Stimulated activated CD4-positive, alpha-beta T cell treated with anti-CD3 and anti-CD28 coated beads, Interleukin-4, amount 100 ng/mL, for 1 hour (primary cell): ENCODE measurements at regions not wholly inside any gene's neighbourhood (a gene's known extent, or its start where the extent isn't known, plus 50 kb on each side); places are given as distances from the start of the nearest gene placed in this dataset.

Experiments
- DNase-seq: peaks from one replicate; pipeline ENCODE4 v3.0.0-alpha.2; 2020

DNA sequence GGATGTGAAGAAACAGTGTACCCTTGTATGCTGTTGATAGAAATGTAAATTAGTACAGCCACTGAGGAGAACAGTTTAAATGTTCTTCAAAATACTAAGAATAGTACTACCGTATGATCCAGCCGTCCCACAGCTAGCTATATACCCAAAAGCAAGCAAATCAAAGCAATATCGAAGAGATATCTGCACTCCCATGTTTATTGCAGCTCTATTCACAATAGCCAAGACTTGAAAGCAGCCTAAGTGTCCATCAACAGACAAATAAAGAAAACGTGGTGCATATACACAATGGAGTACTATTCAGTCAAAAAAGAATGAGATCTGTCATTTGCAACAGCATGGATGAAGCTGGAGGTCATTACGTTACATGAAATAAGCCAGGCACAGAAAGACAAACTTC, 88.5 kb upstream of the SLC38A4 start:
- DNase-seq, result no peak

DNA sequence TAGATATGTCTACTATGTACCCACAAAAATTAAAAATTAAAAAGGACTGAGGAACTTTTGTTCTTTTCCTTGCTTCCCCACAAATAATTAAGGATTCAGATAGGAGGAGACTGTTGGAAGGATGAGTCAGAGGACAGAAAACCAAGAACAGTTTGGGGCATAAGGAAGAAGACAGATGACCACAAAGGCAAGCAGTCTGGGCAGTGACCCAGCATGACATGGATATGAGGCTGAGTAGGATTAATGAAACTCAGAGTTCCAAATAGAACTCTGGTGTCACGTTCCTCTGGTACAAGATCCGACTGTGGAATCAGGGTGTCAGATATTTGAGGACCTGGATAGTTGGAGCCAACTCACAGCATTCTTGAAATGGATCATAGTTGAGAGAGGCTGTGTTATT, 89.3 kb upstream of the SLC38A4 start:
- DNase-seq, result no peak

DNA sequence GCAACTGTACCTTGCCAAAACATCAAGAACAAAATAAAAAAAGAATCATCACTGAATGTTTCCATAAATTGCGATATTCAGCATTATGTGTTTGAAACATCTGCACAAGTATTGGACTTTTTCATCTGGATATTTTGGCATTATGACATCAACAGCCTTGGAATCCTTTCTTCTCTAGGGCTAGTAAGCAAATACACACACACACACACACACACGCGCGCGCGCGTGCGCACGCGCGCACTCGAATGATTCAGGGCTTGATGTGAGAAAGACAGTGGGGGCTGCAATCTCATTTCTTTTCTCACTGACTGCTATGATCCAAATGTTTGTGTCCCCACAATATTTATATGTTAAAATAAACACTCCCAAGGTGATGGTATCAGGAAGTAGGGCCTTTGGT, 90.0 kb upstream of the SLC38A4 start:
- no peak for DNase-seq

DNA sequence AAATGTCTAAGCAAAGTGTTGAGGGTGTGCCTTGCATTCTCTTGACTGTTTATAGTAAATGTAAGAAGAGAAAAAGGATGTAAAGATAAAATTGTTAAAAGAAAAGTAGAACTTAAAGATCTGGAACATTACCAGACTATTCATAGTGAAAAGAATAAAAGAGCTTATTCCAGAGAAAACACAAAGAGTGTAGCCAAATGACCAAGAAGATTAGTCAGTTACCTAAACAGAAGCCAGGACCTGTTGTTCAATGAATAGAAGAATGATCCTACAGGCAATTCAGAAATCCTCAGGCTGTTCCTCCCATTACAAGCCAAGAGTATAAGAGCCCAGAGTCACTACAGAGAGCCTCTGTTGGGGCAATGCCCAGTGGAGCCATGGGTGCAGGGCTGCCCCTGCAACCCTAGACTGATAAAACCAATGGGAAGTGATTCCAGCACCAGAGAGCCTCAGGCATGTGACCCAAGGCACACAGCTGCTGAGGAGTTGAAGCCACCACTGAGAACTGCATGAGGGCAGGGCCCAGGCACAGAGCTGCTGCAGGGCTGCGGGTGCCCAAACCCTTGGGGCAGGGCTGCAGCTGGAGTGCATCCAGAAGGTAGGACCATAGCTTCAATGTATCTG, 91.1 kb upstream of the SLC38A4 start:
- no peak for DNase-seq

DNA sequence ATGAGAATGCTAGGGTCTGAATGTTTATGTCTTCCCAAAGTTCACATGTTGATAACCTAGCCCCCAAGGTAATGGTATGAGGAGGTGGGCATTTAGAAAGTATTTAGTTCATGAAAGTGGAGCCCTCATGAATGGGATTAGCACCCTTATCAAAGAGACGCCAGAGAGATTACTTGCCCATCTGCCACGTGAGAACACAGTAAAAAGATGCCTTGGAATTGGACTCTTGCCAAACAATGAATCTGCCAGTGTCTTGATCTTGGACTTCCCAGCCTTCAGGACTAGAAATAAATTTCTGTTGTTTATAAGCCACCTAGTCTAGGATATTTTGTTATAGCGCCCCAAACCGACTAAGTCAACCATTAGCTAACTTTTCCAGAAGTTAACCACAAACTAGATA, 92.0 kb upstream of the SLC38A4 start:
- no peak for DNase-seq

DNA sequence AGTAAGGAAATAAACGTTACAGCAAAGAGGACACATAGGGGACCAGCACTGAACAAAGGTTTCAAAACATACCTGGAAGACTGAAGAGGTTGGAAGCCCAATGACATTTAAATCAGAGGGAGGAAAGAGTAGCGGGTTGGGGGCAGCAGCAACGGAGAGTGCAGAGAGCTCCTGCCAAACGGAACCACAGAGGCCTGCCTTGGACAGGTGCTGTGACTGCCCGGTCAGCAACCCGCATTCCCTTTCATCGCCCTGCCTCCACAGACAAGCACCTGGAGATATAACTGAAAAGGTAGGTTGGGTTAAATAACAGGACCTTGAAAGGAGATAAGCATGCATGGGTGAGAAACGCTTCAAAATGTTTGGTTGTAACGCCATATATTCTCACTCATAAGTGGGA, 92.8 kb upstream of the SLC38A4 start:
- no peak for DNase-seq

DNA sequence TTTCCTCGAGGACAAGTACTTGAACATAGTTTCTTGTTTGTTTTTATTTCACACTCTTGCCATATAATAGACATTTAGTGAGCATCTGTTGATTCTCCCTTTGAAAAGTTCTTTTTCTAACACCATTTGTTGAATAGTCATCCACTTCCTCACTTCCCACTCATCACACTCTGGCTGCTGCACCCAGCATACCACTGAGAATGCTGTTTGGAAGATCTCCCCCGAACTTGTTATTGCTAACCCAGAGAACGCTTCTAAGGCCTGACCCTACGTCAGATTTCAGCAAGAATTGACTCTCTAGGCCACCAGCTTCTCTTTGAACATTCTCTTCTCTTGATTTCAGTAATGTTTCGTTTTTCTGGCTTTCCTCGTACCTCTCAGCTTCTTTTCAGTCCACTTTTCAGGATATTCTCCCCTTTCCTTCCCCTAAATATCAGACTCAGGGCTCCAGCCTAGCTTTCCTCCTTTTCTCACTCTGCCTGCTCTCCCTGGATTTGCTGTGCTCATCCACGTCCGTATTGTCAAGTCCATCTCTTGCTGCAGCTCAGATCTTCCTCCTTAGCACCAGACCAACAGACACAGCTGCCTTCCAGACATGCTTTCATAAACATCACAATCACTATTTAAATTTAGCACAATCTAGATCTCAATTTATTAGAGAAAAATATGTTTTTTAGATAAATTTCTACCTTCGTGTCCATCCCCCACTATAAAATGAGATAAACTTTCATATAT, 94.0 kb upstream of the SLC38A4 start:
- no peak for DNase-seq

DNA sequence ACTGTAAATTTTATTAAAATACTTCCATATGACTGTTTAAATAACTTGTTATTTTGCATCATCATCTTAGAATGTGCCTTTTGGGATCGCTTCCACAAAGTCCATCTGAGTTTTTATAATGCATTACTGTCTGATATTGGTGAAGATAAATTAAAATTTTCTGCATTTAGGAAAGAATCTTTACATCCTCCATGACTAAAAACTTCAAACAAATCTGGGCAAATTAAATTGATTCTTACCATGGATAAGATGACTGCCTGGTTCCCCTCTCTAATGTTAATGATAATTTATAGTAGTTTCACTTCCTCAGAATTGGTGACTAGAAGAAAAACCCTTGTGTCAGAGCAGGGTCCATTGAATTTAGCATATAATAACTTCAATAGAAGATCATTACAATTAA, 94.7 kb upstream of the SLC38A4 start:
- DNase-seq, result no peak

DNA sequence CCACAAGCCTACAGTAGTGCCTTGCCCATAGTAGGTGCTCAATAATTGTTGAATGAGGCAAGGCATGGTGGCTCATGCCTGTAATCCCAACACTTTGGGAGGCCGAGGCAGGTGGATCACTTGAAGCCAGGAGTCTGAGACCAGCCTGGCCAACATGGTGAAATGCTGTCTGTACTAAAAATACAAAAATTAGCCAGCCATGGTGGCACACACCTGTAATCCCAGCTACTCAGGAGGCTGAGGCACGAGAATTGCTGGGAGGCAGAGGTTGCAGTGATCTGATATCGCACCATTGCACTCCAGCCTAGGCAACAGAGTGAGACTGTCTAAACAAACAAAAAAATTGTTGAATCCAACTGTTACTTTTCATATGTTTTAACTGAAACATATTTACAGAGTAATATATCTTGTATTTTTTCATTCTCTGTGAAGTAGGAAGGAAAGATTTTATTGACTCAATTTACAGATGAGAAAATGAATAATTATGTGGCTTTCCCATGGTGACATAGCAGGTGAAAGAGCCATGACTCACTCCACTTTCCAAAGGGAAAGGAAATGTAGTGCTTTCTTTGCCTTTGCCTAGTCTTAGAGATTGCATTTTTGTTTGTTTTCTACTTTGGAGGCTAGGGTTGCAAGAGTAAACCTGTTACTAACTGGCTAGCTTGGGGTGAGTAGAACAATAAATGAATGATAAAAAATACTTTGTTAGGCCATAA, 95.4 kb upstream of the SLC38A4 start:
- no peak for DNase-seq

DNA sequence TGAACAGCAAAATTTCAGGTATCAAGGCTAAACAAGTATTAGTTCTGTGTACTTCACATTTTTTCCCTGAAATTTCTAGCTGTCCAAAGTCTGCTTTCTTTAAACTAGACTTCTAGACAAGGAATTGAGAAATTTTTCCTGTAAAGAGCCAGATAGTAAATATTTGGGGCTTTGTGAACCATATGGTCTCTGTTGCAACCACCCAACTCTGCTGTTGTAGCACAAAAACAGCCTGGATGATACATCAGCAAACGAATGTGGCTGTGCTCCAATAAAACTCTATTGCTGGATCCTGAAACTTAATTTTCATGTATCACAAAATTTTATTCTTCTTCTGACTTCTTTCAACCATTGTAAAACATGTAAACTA, 96.0 kb upstream of the SLC38A4 start:
- no peak for DNase-seq

DNA sequence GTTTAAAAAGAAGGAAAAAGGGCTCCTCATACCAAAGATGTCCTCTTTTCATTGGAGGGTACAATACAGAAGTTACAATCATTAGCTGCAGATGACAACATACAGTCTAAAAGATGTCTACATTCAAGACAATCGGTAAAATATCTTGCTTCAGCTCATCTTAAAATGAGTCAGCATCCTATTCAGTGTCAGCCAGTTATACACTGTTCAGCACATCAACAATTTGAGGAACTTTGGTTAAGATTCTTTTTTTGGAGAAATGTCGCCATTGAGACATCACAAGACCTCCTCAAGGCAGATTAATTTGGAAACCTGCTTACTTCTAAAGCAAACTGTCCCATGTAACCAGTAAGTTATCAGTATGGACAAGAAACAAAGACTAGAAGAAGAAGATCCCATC, 100.7 kb upstream of the SLC38A4 start:
- DNase-seq, result no peak

DNA sequence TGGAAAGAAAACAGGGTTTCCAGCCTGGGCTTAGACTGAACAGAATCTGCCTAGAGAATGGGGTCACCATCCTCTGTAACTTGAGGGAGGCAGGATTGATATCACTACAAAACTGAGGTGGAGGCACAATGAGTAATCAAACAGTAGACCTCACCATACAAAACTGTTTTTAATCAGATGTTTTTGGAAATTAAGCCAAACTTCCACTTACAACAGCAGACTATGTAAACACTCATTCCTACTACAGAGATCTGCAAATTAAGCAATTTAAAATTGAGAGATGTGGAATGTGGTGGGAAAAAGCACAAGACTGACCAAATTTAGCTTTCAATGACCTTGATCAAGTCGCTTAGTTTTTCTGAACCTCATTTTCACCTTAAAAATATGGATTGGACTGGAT, 104.3 kb upstream of the SLC38A4 start:
- no peak for DNase-seq

DNA sequence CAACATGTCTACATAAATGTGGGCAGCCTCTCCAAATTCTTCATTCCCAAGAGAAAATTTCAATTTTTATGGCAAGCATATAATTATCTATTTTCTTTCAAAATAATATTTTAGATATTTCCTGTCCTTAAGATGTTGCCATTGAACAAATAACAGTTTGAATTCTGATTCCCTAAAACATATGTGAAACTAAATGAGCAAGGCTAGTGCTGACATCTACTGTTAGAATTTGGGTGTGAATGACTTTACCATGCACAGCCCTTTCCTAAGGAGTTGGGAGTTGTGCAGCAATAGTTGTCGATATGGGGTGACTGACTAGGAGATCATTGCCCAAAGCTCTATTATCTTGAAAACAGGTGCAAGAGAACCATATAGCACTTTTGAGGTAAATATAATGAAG, 108.2 kb upstream of the SLC38A4 start:
- no peak for DNase-seq

DNA sequence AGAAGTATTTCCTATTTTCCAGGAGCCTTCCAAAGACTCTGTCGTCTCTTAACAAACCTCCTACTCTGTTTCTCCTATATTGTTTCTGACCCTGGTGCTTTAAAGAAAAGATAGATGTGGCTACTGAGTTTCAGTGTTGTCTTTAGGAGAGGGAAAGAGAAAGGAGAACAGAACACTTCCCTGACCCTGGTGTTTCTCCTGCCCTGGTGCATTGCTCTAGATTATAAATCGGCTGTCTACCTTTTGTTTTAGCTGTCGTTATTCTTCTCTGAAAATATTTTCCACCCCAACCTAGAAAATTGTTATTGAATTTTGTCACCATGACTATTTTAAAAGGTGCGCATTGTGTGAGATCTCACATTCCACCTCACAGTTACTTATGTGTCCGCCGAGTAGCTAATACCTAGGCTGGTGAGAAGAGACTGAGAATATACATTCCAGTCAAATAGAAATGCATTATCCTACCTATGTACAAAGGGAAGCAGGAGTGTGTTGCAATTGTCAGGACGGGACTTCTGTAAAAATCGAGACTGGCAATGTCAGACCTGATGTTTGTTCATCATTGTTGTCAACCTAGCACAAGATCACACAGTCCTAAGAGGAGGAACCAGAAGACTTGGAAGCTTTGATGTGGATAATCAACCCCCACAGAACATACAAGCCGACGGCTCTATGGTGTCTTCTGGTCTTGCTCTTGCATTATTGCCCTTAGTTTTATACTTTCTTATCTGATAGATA, 108.7 kb upstream of the SLC38A4 start:
- no peak for DNase-seq

DNA sequence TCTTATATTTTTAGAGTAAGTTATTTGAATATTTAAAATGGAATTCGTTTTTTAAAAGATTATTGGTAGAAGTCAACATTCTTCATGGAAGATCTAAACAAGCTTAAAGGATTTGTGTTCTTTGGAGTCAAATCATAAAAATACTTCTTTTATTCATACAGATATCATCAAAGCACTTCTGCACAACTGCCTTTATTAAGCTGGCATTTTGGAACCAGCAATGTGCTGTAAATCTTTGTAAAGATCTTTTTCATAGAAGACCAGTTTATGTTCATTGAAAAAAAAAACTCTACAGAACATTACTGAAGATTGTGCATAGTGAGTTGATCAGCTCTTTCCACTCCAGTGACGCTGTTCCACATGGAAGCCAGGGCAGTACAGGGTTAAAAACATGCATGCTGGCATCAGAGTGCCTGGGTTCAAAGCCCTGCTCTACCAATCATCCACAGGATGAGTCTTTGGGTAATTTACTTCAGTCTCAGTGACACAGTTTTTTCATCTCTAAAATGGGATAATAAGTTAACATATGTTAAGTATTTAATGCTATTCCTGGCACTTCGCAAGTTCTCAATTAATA, 109.6 kb upstream of the SLC38A4 start:
- no peak for DNase-seq

DNA sequence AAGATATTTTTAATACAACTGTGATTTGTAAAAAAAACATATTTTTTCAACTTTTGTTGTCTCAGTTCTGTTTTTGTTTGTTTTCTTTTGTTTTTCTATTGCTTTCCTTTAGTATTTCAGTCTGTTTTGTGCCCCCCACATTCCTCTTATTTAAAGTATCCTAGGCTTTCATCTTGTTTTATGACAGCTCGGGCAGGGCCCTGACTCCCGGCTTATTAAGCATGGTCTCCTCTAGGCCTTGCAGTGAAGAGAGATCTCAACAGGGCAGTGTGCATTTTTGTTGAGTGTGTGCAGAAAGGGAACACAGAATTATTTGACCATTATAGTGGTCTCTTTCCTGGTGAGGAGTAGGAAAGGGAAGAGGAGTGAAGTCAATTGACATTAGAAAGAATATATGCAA, 110.2 kb upstream of the SLC38A4 start:
- no peak for DNase-seq

DNA sequence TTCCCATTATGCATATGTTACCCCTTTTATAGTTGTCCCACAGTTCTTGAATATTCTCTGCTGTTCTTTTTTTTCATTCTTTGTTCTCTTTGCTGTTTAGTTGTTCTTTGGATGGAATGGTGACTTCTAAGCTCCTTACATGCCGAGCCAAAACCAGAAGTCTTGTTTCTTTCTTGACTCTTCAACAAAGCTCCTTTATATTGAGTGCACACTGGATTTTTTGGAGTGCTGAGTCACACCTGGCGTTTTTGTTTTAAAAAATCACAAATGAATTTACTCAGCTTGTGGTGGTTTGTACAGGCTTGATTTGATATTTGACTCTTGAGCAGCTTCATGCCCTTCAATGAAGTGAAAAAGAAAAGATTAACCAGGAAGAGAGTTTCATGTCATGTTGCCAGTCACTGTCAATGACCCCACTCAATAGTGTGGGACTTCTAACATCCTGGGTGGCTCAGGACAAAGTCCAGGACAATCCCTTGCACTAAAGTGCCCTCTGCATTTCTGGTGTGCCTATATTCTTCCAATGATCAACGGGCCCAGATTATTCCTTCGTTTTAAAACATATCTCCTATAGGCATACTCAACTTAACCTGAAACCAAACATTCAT, 112.4 kb upstream of the SLC38A4 start:
- DNase-seq, result no peak

DNA sequence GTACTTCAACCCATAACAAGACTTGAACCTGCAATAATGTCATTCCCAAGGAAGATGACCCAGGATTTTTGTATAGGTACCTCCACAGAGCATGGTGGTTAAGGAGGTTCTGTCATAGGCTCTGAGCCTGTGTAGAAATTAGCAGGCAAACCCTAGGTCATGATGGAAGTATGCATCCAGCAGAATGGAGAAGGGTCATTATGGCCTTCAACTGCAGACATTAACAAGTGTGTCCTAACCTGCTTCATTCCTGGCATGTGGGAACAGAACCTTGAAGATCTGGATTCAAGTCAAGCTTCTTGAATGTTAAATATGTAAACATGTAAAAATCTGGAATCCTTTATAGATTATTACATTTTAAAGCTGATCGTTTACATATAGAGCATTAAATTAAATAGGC, 116.2 kb upstream of the SLC38A4 start:
- DNase-seq, result no peak

DNA sequence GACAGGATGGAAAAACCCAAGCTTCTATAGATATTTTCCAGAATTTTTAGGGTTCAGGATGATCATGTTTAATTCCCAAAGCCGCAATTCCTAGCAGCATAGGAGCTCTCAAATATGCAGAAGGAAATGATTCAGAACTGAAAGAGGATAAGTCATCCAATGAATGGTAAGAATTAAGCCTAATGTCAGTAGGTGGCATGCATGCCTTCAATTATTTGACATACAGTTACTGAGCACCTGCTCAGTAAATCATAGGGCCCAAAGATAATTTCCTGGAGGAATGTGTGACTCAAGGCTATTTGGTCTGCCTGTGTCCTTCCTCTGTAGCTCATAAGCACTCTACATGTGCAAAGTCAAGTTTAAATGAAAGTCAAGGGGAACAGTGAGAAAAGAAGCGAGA, 116.8 kb upstream of the SLC38A4 start:
- DNase-seq, result no peak

DNA sequence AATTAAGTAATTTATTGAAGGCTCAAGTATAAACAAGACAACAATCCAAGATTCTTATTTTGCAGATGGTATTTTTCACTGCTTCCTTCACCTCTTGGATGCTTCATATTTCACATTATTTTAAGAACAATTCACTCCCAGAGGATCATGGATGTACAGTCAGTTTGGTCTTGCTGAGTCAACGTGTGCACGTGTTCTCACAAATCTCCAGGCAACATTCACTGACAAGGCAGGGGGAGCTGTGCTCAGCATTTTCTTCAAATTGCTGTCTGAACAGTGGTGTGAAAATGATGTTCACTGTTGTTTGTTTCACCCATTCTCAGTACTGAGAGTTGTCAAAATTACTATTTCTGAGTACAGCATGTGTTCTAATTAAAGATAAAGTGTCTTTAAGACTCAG, 118.3 kb upstream of the SLC38A4 start:
- DNase-seq, result no peak

DNA sequence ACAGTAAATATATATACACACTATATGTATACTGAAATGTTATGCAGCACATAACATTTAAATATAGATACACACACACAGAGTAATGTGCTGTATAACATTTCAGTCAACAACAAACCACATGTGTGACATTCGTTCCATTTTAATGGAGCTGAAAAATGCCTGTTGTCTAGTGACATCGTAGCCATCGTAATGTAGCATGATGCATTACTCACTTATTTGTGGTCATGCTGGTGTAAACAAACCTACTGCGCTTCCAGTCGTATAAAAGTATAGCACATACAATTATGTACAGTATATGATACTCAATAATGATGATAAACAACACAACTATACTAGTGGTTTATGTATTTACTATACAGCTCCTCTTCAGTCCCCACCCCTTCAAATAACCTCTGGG, 119.0 kb upstream of the SLC38A4 start:
- DNase-seq, result no peak

DNA sequence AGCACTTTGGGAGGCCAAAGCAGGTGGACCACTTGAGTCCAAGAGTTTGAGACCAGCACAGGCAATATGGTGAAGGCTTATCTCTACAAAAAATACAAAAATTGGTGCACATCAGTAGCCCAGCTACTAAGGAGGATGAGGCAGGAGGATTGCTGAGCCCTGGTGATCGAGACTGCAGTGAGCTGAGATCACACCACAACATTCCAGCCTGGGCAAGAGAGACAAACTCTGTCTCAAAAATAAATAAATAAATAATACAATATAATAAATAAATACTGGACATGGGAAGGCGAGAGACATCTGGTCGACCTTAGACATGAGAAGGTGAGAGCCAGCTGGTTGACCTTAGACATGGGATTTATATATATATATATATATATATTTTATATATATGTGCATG, 119.8 kb upstream of the SLC38A4 start:
- no peak for DNase-seq

DNA sequence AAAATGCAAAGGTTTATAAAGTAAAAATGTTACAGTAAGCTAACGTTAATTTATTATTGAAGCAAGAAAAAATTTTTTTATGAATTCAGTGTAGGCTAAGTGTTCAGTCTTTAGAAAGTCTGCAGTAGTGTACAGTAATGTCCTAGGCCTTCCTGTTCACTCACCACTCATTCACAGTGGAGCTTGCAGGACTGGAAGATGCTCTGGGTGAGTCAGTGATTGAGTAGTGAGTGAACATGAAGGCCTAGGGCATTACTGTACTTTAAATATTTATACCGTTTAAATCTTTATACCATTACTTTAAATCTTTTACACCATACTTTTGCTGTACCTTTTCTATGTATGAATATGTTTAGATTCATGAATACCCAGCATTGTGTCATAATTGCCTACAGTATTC, 120.3 kb upstream of the SLC38A4 start:
- DNase-seq, result no peak
